ENCODE measurements at regions not wholly inside any gene's neighbourhood (a gene's known extent, or its start where the extent isn't known, plus 50 kb on each side); places are given as distances from the start of the nearest gene placed in this dataset.
A peak's percentile ranks its signal among the peaks of the same experiment; 100 is the strongest.
"Not testable (repeated sequence)": the region's sequence is repeated elsewhere in the genome, so short reads cannot be mapped to it uniquely, and the experiment has no call there.

DNA sequence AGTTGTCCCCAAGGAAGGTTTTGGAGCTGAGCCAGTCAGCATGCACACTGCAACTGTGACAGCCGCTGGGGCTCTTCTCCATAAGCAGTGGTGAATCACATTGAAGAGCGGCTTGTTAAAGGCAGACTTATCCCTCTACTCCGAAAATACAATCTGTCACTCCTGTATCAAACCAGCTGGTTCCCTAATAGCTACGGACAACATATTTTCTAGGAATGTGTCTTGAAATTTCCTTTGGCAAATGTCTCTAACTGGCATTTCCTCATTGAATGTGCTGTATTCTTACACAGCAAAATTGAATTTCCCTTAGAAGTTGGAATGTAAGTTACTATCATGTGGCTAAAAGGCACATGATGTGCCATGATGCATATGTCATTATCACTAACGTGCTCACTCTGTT is 104.0 kb upstream of the GPR12 start:
- H3K4me1 ChIP-seq: no peaks in the 10 kb centered on the region
- H3K36me3 ChIP-seq: no peaks in the 10 kb centered on the region
- WGBS, 2 donors: 81 to 86% methylated on average over 5 of the region's 5 CpGs
- TF ChIP-seq EP300 (IDR thresholded peaks at IDR 0.05): no peak
- TF ChIP-seq, protein P1, sequence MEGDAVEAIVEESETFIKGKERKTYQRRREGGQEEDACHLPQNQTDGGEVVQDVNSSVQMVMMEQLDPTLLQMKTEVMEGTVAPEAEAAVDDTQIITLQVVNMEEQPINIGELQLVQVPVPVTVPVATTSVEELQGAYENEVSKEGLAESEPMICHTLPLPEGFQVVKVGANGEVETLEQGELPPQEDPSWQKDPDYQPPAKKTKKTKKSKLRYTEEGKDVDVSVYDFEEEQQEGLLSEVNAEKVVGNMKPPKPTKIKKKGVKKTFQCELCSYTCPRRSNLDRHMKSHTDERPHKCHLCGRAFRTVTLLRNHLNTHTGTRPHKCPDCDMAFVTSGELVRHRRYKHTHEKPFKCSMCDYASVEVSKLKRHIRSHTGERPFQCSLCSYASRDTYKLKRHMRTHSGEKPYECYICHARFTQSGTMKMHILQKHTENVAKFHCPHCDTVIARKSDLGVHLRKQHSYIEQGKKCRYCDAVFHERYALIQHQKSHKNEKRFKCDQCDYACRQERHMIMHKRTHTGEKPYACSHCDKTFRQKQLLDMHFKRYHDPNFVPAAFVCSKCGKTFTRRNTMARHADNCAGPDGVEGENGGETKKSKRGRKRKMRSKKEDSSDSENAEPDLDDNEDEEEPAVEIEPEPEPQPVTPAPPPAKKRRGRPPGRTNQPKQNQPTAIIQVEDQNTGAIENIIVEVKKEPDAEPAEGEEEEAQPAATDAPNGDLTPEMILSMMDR (IDR thresholded peaks at IDR 0.05): no peak
- no peak for TF ChIP-seq POLR2A (IDR thresholded peaks at IDR 0.05)
- no peaks in the 10 kb centered on the region for H3K27me3 ChIP-seq
- H3K4me3 ChIP-seq: no peak overlapping the region
- H3K9me3 ChIP-seq: no peaks in the 10 kb centered on the region
- no peak for DNase-seq (ENCODE audit: low spot score in 2 of 2)
- H3K27ac ChIP-seq: no peak overlapping the region

DNA sequence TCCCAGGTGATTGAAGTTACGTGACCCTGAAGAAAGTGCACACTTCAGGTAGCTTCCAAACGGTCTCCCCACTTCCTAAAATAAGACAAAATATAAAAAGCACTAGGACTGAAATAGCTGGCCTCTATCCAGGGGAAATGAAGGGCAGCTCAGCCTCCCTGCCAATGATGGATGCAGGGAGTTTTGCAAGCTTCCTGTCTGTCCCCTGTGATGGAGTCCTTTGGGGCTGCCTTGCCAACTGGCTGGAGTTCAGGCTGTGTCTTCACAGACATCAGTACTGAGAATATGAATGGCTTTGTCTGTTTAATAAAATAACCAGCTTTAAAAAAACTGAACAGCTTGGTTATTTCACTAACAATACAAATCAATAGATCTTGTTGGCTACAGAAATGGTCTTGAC is 101.4 kb upstream of the GPR12 start:
- 50 to 52% methylated on average over 2 of the region's 2 CpGs for WGBS, 2 donors
- no peak for DNase-seq (ENCODE audit: low spot score in 2 of 2)
- TF ChIP-seq, protein P1 (IDR thresholded peaks at IDR 0.05): no peak
- TF ChIP-seq EP300 (IDR thresholded peaks at IDR 0.05) (no peak), POLR2A (IDR thresholded peaks at IDR 0.05) (no peak)
- H3K4me1 ChIP-seq: no peaks in the 10 kb centered on the region
- no peak overlapping the region for H3K4me3 ChIP-seq
- H3K27me3 ChIP-seq: no peaks in the 10 kb centered on the region
- no peak overlapping the region for H3K27ac ChIP-seq
- no peaks in the 10 kb centered on the region for H3K36me3 ChIP-seq
- H3K9me3 ChIP-seq: no peaks in the 10 kb centered on the region

DNA sequence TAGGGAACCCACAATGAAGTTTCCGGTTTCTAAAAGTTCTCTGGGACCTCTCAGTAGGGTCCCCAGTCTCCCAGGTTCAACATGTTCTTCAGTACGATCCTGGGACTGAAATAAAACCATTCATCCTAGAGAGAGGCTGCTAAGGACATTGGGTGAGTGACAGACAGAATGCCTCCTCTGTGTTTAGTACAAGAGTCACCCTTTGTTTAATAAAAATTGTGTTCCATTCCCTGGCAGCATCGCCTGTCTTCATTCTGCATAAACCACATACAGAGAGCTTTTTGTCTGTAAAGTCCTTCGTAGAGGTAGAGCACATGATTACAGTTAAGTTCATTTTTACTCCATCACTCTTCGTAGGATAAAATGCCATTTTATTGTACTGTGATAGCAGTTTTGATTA is 95.3 kb upstream of the GPR12 start:
- Histone ChIP-seq H3K4me3 (no peak overlapping the region), H3K36me3 (no peaks in the 10 kb centered on the region), H3K9me3 (no peaks in the 10 kb centered on the region), H3K4me1 (no peaks in the 10 kb centered on the region), H3K27ac (peak overlapping the region in 2 of 4 donors; percentile 37 to 66), H3K27me3 (no peaks in the 10 kb centered on the region)
- DNase-seq (ENCODE audit: low spot score in 2 of 2): no peak
- 51 to 53% methylated on average over 5 of the region's 5 CpGs for WGBS, 2 donors
- no peak for TF ChIP-seq EP300 (IDR thresholded peaks at IDR 0.05)

DNA sequence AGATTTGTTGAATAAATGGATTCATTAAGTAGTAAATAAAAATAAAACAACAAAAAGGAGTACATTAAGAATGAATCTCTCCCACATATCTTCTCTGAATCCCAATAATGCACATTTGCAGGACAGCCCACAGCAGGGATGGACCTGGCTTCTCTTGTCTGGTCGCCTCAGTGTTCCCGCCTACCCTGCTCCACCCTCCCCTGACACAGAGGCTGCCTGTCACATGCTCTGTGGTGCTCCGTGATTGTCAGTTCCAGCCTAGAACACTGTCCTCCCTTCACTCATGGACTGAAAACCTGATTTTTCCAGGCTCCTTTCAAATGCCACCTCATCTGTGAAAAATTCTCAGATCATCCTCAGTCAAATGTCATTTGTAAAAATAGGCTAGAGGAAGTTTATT is 94.5 kb upstream of the GPR12 start:
- Histone ChIP-seq H3K36me3 (no peaks in the 10 kb centered on the region), H3K27ac (peak overlapping the region in 1 of 4 donors; percentile 66), H3K9me3 (no peaks in the 10 kb centered on the region), H3K4me3 (no peak overlapping the region), H3K27me3 (no peaks in the 10 kb centered on the region), H3K4me1 (no peaks in the 10 kb centered on the region)
- 43 to 57% methylated on average over 3 of the region's 3 CpGs for WGBS, 2 donors
- TF ChIP-seq, protein P1 (IDR thresholded peaks at IDR 0.05): no peak
- TF ChIP-seq EP300 (IDR thresholded peaks at IDR 0.05) (no peak), POLR2A (IDR thresholded peaks at IDR 0.05) (no peak)
- no peak for DNase-seq (ENCODE audit: low spot score in 2 of 2)

DNA sequence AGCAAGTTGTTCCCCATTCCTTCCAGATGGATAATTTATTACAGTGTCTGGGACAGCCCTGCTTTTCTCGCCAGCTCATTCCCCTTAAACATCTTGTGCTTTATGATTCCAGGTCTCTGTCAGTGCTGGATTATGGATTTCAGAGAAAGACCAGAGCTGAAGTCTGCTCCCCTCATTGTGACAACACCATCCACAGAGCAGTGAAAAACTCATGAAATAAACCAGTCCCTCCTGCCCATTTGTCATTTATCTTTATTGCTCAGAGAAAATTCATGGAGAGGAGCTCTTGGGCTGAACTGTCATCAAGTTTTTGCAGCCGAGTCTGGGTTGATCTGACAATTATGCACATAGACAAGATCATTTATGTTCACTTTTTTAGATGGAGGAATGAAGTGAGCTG is 92.7 kb upstream of the GPR12 start:
- TF ChIP-seq POLR2A (IDR thresholded peaks at IDR 0.05) (no peak), EP300 (IDR thresholded peaks at IDR 0.05) (no peak)
- TF ChIP-seq, protein P1 (IDR thresholded peaks at IDR 0.05): no peak
- Histone ChIP-seq H3K36me3 (no peaks in the 10 kb centered on the region), H3K4me1 (no peaks in the 10 kb centered on the region), H3K4me3 (no peak overlapping the region), H3K27ac (no peak overlapping the region), H3K9me3 (no peaks in the 10 kb centered on the region), H3K27me3 (no peaks in the 10 kb centered on the region)
- DNase-seq (ENCODE audit: low spot score in 2 of 2): no peak
- WGBS, 2 donors: 45 to 58% methylated on average over 2 of the region's 2 CpGs

DNA sequence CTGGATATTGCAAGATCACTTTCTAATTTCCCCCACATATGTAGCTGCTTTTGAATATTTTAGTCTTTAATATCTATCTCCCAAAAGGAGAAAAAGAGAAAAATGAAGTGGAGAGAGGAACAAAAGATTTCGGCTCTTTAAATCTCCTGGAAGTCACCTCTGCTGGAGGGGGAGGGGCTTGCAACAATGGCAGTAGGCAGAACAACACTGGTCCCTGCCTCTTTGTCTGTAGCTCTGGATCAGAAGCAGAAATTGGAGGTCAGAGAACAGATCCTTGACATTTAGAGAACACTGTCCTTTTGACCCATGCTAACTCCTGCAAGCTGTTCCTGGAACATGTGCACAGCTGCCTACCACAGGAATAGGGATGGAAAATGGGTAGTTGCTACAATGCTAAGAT is 86.7 kb upstream of the GPR12 start:
- Histone ChIP-seq H3K9me3 (no peaks in the 10 kb centered on the region), H3K36me3 (no peaks in the 10 kb centered on the region), H3K4me1 (no peaks in the 10 kb centered on the region), H3K4me3 (no peak overlapping the region), H3K27ac (no peak overlapping the region), H3K27me3 (no peaks in the 10 kb centered on the region)
- TF ChIP-seq, protein P1 (IDR thresholded peaks at IDR 0.05): no peak
- no peak for TF ChIP-seq EP300 (IDR thresholded peaks at IDR 0.05)
- no peak for TF ChIP-seq POLR2A (IDR thresholded peaks at IDR 0.05)
- DNase-seq (ENCODE audit: low spot score in 2 of 2): no peak
- WGBS, 2 donors: 24 to 30% methylated on average over 1 of the region's 1 CpG

DNA sequence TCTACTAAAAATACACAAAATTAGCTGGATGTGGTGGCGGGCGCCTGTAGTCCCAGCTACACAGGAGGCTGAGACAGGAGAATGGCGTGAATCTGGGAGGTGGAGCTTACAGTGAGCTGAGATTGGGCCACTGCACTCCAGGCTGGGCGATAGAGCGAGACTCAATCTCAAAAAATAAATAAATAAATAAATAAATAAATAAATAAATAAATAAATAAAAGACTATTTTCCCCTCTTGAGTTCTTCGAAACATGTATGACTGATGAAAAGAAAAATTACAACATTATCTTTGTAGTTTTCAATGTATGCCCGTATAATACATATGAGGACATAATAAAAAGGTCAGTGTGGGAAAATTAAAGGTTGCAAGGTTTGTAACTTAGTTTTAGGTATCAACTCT is 84.5 kb upstream of the GPR12 start:
- H3K36me3 ChIP-seq; H3K27ac ChIP-seq; H3K9me3 ChIP-seq; H3K4me3 ChIP-seq; DNase-seq (ENCODE audit: low spot score in 2 of 2); H3K27me3 ChIP-seq; H3K4me1 ChIP-seq: not testable (repeated sequence)
- WGBS, 2 donors: 92 to 97% methylated on average over 7 of the region's 7 CpGs
